ENCODE measurements at regions not wholly inside any gene's neighbourhood (a gene's known extent, or its start where the extent isn't known, plus 50 kb on each side); places are given as distances from the start of the nearest gene placed in this dataset.

- Histone ChIP-seq H3K36me3 (ENCODE audit: control insufficient read depth, insufficient read depth, low read length) (no peaks in the 10 kb centered on the region), H3K4me1 (ENCODE audit: control insufficient read depth, insufficient read depth, low read length) (no peaks in the 10 kb centered on the region), H3K9me3 (ENCODE audit: control insufficient read depth, insufficient read depth, low read length) (no peaks in the 10 kb centered on the region), H3K4me3 (ENCODE audit: low read length) (no peak overlapping the region), H3K27me3 (ENCODE audit: control insufficient read depth, insufficient read depth, low read length) (no peaks in the 10 kb centered on the region), H3K27ac (ENCODE audit: low read length) (no peak overlapping the region)
- WGBS (ENCODE audit: insufficient coverage, insufficient read length), result no CpG with 5 or more reads among the region's 9 CpGs
- no peak for DNase-seq (ENCODE audit: low read depth, low spot score)
Measured at GRCh38 chr11:71341596-71341995, 89.2 kb upstream of the SHANK2 start.

DNA sequence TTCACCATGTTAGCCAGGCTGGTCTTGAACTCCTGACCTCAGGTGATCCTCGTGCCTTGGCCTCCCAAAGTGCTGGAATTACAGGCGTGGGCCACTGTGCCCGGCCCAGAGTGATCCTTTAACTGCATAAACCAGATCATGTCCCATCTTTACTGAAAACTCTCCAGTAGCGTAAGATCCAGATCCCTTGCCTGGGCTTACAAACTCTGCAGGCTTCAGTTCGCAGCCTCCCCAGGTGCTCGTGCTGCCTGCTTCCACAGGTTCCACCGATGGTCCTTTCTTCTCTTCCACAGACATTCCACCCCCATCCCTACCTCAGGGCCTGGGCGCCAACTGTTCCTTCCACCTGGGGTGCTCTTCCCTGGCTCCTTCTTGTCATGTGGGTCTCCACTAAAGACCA lies 88.8 kb upstream of the SHANK2 start:
- Histone ChIP-seq H3K27me3 (ENCODE audit: control insufficient read depth, insufficient read depth, low read length) (no peaks in the 10 kb centered on the region), H3K9me3 (ENCODE audit: control insufficient read depth, insufficient read depth, low read length) (no peaks in the 10 kb centered on the region), H3K4me3 (ENCODE audit: low read length) (no peak overlapping the region), H3K4me1 (ENCODE audit: control insufficient read depth, insufficient read depth, low read length) (no peaks in the 10 kb centered on the region), H3K27ac (ENCODE audit: low read length) (no peak overlapping the region), H3K36me3 (ENCODE audit: control insufficient read depth, insufficient read depth, low read length) (no peaks in the 10 kb centered on the region)
- WGBS (ENCODE audit: insufficient coverage, insufficient read length), result no CpG with 5 or more reads among the region's 8 CpGs
- no peak for DNase-seq (ENCODE audit: low read depth, low spot score)

DNA sequence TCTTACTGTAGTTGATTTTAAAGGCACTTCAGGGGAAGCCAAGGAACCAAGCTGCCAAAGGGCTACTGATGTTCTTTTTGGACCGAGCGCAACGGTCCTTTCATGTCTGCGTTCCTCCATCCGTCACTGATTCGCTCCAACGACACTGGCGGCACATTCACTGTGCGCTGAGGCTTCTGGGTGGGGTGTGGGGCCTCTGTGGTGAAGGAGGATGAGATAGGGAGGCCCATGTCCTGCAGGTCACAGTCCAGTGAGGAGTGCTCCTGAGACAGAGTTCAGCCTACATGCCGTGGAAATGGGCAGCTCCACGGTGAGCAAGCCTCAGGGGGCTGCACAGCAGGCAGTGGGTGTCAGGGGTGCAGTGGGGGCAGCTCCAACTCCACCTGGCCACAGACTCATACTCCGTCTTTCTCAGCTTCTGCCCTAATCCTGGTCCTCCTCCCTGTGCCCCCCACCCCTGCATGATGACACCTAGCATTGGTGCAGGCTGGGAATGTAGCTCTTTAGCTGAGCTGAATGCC lies 87.8 kb upstream of the SHANK2 start:
- no peak for DNase-seq (ENCODE audit: low read depth, low spot score)
- H3K36me3 ChIP-seq (ENCODE audit: control insufficient read depth, insufficient read depth, low read length), result no peaks in the 10 kb centered on the region
- H3K9me3 ChIP-seq (ENCODE audit: control insufficient read depth, insufficient read depth, low read length), result no peaks in the 10 kb centered on the region
- no CpG with 5 or more reads among the region's 12 CpGs for WGBS (ENCODE audit: insufficient coverage, insufficient read length)
- no peak overlapping the region for H3K27ac ChIP-seq (ENCODE audit: low read length)
- no peak overlapping the region for H3K4me3 ChIP-seq (ENCODE audit: low read length)
- H3K4me1 ChIP-seq (ENCODE audit: control insufficient read depth, insufficient read depth, low read length), result no peaks in the 10 kb centered on the region
- H3K27me3 ChIP-seq (ENCODE audit: control insufficient read depth, insufficient read depth, low read length), result no peaks in the 10 kb centered on the region

GRCh38 chr11:71339396-71339881 lies 87.1 kb upstream of the SHANK2 start:
- no peak for DNase-seq (ENCODE audit: low read depth, low spot score)
- no CpG with 5 or more reads among the region's 14 CpGs for WGBS (ENCODE audit: insufficient coverage, insufficient read length)
- no peak overlapping the region for H3K4me3 ChIP-seq (ENCODE audit: low read length)
- no peaks in the 10 kb centered on the region for H3K36me3 ChIP-seq (ENCODE audit: control insufficient read depth, insufficient read depth, low read length)
- H3K9me3 ChIP-seq (ENCODE audit: control insufficient read depth, insufficient read depth, low read length), result no peaks in the 10 kb centered on the region
- H3K27me3 ChIP-seq (ENCODE audit: control insufficient read depth, insufficient read depth, low read length), result no peaks in the 10 kb centered on the region
- no peak overlapping the region for H3K27ac ChIP-seq (ENCODE audit: low read length)
- H3K4me1 ChIP-seq (ENCODE audit: control insufficient read depth, insufficient read depth, low read length), result no peaks in the 10 kb centered on the region

- H3K27me3 ChIP-seq (ENCODE audit: control insufficient read depth, insufficient read depth, low read length), result no peaks in the 10 kb centered on the region
- H3K36me3 ChIP-seq (ENCODE audit: control insufficient read depth, insufficient read depth, low read length), result no peaks in the 10 kb centered on the region
- H3K9me3 ChIP-seq (ENCODE audit: control insufficient read depth, insufficient read depth, low read length), result 0 out of 2 replicates have a peak, but pooled peaks cover 1% of the 10 kb centered on the region
- H3K27ac ChIP-seq (ENCODE audit: low read length), result no peak overlapping the region
- H3K4me3 ChIP-seq (ENCODE audit: low read length), result no peak overlapping the region
- no peak for DNase-seq (ENCODE audit: low read depth, low spot score)
- no CpG with 5 or more reads among the region's 12 CpGs for WGBS (ENCODE audit: insufficient coverage, insufficient read length)
- no peaks in the 10 kb centered on the region for H3K4me1 ChIP-seq (ENCODE audit: control insufficient read depth, insufficient read depth, low read length)
Measured at GRCh38 chr11:71338801-71339395, 86.5 kb upstream of the SHANK2 start.

- no peak for DNase-seq (ENCODE audit: low read depth, low spot score)
Measured at GRCh38 chr11:71336996-71337754, 84.8 kb upstream of the SHANK2 start.

GRCh38 chr11:71336176-71336995 lies 84.0 kb upstream of the SHANK2 start:
- Histone ChIP-seq H3K9me3 (ENCODE audit: control insufficient read depth, insufficient read depth, low read length) (peaks cover 4% of the 10 kb centered on the region), H3K27me3 (ENCODE audit: control insufficient read depth, insufficient read depth, low read length) (no peaks in the 10 kb centered on the region), H3K4me3 (ENCODE audit: low read length) (no peak overlapping the region), H3K4me1 (ENCODE audit: control insufficient read depth, insufficient read depth, low read length) (no peaks in the 10 kb centered on the region), H3K27ac (ENCODE audit: low read length) (no peak overlapping the region), H3K36me3 (ENCODE audit: control insufficient read depth, insufficient read depth, low read length) (no peaks in the 10 kb centered on the region)
- WGBS (ENCODE audit: insufficient coverage, insufficient read length), result no CpG with 5 or more reads among the region's 9 CpGs
- DNase-seq (ENCODE audit: low read depth, low spot score), result no peak

More at GRCh38 chr11:71336996-71337754, 84.8 kb upstream of the SHANK2 start:
- Histone ChIP-seq H3K4me1 (ENCODE audit: control insufficient read depth, insufficient read depth, low read length) (no peaks in the 10 kb centered on the region), H3K27ac (ENCODE audit: low read length) (no peak overlapping the region), H3K4me3 (ENCODE audit: low read length) (no peak overlapping the region), H3K27me3 (ENCODE audit: control insufficient read depth, insufficient read depth, low read length) (no peaks in the 10 kb centered on the region), H3K9me3 (ENCODE audit: control insufficient read depth, insufficient read depth, low read length) (peaks cover 4% of the 10 kb centered on the region), H3K36me3 (ENCODE audit: control insufficient read depth, insufficient read depth, low read length) (no peaks in the 10 kb centered on the region)
- no CpG with 5 or more reads among the region's 12 CpGs for WGBS (ENCODE audit: insufficient coverage, insufficient read length)

GRCh38 chr11:71335371-71335770 lies 83.0 kb upstream of the SHANK2 start:
- H3K27ac ChIP-seq (ENCODE audit: low read length), result no peak overlapping the region
- H3K9me3 ChIP-seq (ENCODE audit: control insufficient read depth, insufficient read depth, low read length), result peaks cover 4% of the 10 kb centered on the region
- WGBS (ENCODE audit: insufficient coverage, insufficient read length), result no CpG with 5 or more reads among the region's 1 CpG
- DNase-seq (ENCODE audit: low read depth, low spot score), result no peak
- no peaks in the 10 kb centered on the region for H3K36me3 ChIP-seq (ENCODE audit: control insufficient read depth, insufficient read depth, low read length)
- H3K27me3 ChIP-seq (ENCODE audit: control insufficient read depth, insufficient read depth, low read length), result no peaks in the 10 kb centered on the region
- no peaks in the 10 kb centered on the region for H3K4me1 ChIP-seq (ENCODE audit: control insufficient read depth, insufficient read depth, low read length)
- H3K4me3 ChIP-seq (ENCODE audit: low read length), result no peak overlapping the region

DNA sequence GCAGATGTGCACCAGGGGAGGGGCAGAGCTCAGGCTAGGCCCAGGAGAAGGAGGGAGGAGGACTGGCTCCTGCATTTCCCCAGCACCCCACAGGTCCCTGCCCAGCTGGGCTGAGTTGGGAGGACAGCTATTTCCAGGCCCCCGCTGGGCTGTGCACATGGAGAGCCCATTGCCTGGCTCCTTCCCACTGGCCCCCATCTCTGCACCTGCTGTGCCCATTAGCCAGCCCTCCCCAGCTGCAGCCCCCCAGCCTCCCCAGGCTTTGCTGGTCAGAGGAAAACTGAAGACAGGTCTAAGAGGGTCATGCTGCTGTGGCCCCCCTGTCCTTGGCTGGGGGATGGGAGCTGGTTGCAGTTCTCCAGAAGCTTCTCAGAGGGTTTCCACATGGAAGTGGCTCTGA lies 81.8 kb upstream of the SHANK2 start:
- DNase-seq (ENCODE audit: low read depth, low spot score), result no peak
- no CpG with 5 or more reads among the region's 1 CpG for WGBS (ENCODE audit: insufficient coverage, insufficient read length)
- Histone ChIP-seq H3K36me3 (ENCODE audit: control insufficient read depth, insufficient read depth, low read length) (no peaks in the 10 kb centered on the region), H3K4me1 (ENCODE audit: control insufficient read depth, insufficient read depth, low read length) (no peaks in the 10 kb centered on the region), H3K27ac (ENCODE audit: low read length) (no peak overlapping the region), H3K4me3 (ENCODE audit: low read length) (no peak overlapping the region), H3K9me3 (ENCODE audit: control insufficient read depth, insufficient read depth, low read length) (peaks cover 4% of the 10 kb centered on the region), H3K27me3 (ENCODE audit: control insufficient read depth, insufficient read depth, low read length) (no peaks in the 10 kb centered on the region)

DNA sequence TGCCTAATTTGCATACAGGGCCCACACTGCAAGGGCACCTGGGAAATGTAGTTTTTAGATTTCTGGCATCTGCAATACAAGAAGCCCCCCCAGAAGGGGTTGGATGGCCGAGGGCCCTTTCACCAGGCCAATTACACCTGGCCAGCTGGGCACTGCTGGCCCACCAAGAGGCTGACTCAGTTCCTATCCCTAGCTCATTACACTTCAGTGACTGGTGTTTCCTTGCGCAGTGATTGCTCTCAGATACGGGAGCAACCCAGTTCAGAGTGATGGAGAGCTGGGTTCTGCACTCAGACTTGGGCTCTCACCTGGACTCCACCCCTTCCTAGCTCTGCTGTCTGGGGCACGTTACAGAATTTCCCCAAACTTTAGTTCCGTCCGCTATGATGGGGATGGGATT lies 81.1 kb upstream of the SHANK2 start:
- Histone ChIP-seq H3K4me1 (ENCODE audit: control insufficient read depth, insufficient read depth, low read length) (no peaks in the 10 kb centered on the region), H3K36me3 (ENCODE audit: control insufficient read depth, insufficient read depth, low read length) (no peaks in the 10 kb centered on the region), H3K27ac (ENCODE audit: low read length) (no peak overlapping the region), H3K9me3 (ENCODE audit: control insufficient read depth, insufficient read depth, low read length) (peaks cover 4% of the 10 kb centered on the region), H3K27me3 (ENCODE audit: control insufficient read depth, insufficient read depth, low read length) (no peaks in the 10 kb centered on the region), H3K4me3 (ENCODE audit: low read length) (no peak overlapping the region)
- DNase-seq (ENCODE audit: low read depth, low spot score), result no peak
- WGBS (ENCODE audit: insufficient coverage, insufficient read length), result no CpG with 5 or more reads among the region's 6 CpGs
